GM06990 (cell line): ENCODE measurements at regions not wholly inside any gene's neighbourhood (a gene's known extent, or its start where the extent isn't known, plus 50 kb on each side); places are given as distances from the start of the nearest gene placed in this dataset.

ENCODE experiments used
- DNase-seq: peaks from one replicate; pipeline ENCODE4 v3.0.0-alpha.2; 2011; ENCODE audit not compliant: insufficient read length; ENCODE audit errors: extremely low read depth
- H3K27me3 ChIP-seq: replicated peaks from 2 replicates; pipeline ENCODE4 v1.6.0; 2011; ENCODE audit warnings: low read length; ENCODE audit not compliant: control insufficient read depth, insufficient read depth
- H3K36me3 ChIP-seq: 2 replicates; pipeline ENCODE4 v1.5.1; 2011; ENCODE audit warnings: low read length; ENCODE audit not compliant: control insufficient read depth, insufficient read depth
- H3K4me3 ChIP-seq: replicated peaks from 2 replicates; pipeline ENCODE4 v1.5.1; 2011; ENCODE audit warnings: low read depth, mild to moderate bottlenecking, control low read depth, low read length
- TF ChIP-seq, protein P1 (sequence below): IDR thresholded peaks from 2 replicates; pipeline ENCODE4 v1.5.1; 2011; ENCODE audit warnings: low read length, control low read depth, mild to moderate bottlenecking, inconsistent platforms; ENCODE audit not compliant: insufficient read depth, poor library complexity, severe bottlenecking

DNA sequence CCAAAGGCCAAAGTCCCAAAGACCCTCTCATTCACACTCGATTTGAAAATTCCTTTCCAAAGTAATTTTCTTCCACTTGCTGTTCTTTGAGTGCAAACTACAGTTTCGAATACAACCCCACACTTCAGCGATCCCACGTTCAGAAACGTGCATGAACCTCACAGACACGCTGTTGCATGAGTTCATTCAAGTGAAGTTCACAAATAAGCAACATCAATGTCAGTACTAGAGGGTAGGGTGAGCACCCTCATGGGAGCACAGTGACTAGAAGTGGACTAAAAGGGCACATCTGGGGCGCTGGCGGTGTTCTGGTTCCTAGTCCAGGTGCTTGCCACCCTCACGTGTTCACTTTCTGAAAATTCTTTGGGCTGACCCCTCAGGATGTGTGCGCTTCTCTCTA is 59.0 kb downstream of the FAM50B start:
- DNase-seq, result no peak
- TF ChIP-seq, protein P1, sequence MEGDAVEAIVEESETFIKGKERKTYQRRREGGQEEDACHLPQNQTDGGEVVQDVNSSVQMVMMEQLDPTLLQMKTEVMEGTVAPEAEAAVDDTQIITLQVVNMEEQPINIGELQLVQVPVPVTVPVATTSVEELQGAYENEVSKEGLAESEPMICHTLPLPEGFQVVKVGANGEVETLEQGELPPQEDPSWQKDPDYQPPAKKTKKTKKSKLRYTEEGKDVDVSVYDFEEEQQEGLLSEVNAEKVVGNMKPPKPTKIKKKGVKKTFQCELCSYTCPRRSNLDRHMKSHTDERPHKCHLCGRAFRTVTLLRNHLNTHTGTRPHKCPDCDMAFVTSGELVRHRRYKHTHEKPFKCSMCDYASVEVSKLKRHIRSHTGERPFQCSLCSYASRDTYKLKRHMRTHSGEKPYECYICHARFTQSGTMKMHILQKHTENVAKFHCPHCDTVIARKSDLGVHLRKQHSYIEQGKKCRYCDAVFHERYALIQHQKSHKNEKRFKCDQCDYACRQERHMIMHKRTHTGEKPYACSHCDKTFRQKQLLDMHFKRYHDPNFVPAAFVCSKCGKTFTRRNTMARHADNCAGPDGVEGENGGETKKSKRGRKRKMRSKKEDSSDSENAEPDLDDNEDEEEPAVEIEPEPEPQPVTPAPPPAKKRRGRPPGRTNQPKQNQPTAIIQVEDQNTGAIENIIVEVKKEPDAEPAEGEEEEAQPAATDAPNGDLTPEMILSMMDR, result no peak
- Histone ChIP-seq H3K27me3 (no peaks in the 10 kb centered on the region; the same call in 1 of the 2 replicates), H3K4me3 (no peak overlapping the region), H3K36me3 (no peaks in the 10 kb centered on the region)

DNA sequence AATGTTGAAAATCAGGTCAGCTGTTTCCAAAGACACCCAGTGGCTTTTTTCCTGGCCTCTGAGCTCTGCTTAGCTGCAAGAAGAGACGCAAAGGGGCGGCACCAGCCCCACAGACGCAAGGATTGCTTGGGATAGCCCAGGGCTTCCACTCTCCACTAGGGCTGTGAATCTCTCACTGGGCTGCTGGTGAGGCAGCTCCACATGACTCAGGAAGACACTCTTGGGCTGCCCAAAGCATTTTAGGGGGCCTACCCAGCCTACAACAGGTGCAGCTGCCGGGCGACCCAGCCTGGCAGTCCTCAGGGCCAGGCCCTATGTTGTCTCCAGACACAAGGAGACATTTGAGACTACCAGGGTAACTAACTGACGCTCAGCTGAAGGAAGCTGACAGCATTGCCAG is 59.8 kb downstream of the FAM50B start:
- H3K27me3 ChIP-seq, result no peaks in the 10 kb centered on the region; the same call in 1 of the 2 replicates
- DNase-seq, result no peak
- H3K4me3 ChIP-seq, result no peak overlapping the region
- TF ChIP-seq, protein P1, result no peak
- H3K36me3 ChIP-seq, result no peaks in the 10 kb centered on the region

DNA sequence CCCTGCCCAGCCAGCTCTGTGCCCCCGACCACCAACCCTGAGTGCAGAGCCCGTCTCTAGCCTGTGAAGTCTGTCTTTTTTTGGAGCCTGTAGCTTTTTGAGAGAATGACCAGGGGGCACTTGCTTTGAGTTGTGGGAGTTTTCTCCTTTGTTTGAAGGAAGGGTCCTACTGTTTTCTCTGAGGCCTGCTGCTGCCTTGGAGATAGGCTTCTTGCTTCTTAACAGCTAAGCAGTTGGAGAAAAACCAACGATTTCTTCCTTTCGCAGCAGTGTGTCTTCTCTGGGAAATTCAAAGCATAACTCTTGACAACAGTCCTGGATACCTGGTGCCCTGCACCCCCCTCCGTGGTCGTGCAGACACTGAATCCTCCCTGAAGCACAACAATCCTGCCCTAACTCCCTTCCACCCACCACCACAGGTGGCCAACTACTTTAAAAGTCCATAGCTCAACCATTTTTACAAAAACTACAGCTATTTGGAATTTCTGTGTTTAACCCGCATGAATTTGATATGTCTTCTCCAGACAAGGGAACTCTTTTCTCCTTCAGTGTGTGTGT is 61.0 kb downstream of the FAM50B start:
- no peaks in the 10 kb centered on the region; the same call in 1 of the 2 replicates for H3K27me3 ChIP-seq
- no peaks in the 10 kb centered on the region for H3K36me3 ChIP-seq
- DNase-seq, result no peak
- TF ChIP-seq, protein P1, result no peak
- H3K4me3 ChIP-seq, result no peak overlapping the region

DNA sequence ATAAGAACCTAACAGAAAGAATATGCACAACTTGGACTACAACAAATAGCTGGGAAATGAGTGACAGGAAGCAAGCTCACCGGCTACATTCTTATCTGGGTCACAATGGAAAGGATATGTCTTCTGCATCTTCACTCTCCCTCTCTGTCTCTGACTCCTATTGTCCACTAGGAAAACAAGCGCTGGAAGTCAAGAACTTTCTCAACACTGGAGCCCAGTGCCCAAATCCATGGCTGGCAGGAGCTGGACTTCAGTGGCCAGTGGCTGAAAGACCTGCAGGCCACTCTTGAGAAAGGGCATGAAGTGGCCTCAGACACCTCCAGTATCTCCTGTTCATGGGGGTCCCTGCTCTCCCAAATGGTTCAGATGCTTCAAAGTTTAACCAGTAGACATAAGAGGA is 62.0 kb downstream of the FAM50B start:
- no peak overlapping the region for H3K4me3 ChIP-seq
- H3K27me3 ChIP-seq, result no peaks in the 10 kb centered on the region; the same call in 1 of the 2 replicates
- DNase-seq, result no peak
- no peaks in the 10 kb centered on the region for H3K36me3 ChIP-seq
- TF ChIP-seq, protein P1, result no peak

DNA sequence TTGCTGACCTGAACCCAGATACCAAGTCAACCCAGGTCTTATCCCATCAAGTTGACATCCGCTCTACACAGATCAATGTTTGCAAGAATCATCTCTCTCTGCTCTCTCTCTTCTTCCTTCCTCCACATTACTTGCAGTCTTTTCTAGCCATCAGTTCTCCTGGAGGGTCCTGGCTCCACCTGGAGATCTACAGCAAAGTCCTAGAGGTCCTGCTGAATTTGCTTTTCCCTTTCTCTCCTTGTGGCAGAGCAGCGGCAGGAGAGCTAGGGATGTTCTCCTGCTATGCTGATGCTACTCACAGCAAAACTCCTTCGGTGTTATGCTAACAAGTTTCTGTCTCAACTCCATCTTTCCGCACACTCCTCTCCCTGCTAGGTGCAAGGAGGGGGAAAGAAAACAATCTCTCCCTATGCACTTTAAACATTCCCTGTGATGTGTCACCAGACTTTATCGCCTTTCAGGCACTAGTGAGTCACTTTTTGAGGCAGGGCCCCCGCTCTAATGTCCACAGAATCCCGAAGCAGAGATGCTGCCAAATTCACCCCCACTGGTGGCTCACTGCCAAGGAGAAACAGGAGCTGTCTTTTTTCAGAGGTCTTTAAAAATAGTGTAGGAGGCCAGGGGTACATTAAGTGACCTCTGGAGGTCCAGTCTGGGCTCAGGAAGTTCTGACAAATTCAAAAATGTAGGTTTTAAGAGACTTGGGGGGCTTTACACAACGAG is 62.6 kb downstream of the FAM50B start:
- Histone ChIP-seq H3K27me3 (no peaks in the 10 kb centered on the region; the same call in 1 of the 2 replicates), H3K36me3 (no peaks in the 10 kb centered on the region), H3K4me3 (no peak overlapping the region)
- DNase-seq, result no peak
- TF ChIP-seq, protein P1, result no peak
